Gastroesophageal sphincter (tissue), 4 donors: ENCODE measurements at regions not wholly inside any gene's neighbourhood (a gene's known extent, or its start where the extent isn't known, plus 50 kb on each side); places are given as distances from the start of the nearest gene placed in this dataset.
A peak's percentile ranks its signal among the peaks of the same experiment; 100 is the strongest.
"Not testable (repeated sequence)": the region's sequence is repeated elsewhere in the genome, so short reads cannot be mapped to it uniquely, and the experiment has no call there.

Experiments
- ATAC-seq: fragments of 150-250 bp; one replicate; pipeline ENCODE4 v1.9.1; 2016; ENCODE audit warnings: mild to moderate bottlenecking, moderate library complexity
- H3K27ac ChIP-seq, 4 donors: fragments of 200-600 bp; sonication (generic) in 3 of 4; 1 replicate in 3 of 4; 2 replicates in 1 of 4; pipeline ENCODE4 v1.5.1; 2016 to 2019
- H3K27me3 ChIP-seq: fragments of 200-600 bp; sonication (generic); one replicate; pipeline ENCODE4 v1.5.1; 2019
- H3K36me3 ChIP-seq, 2 donors: fragments of 200-600 bp; sonication (generic); one replicate each; pipeline ENCODE4 v1.5.1; 2019; ENCODE audit warnings: control low read depth in 1 of 2
- H3K4me1 ChIP-seq, 3 donors: fragments of 200-600 bp; sonication (generic); 1 replicate in 2 of 3; 2 replicates in 1 of 3; pipeline ENCODE4 v1.5.1; 2016 to 2019; ENCODE audit warnings: control low read depth in 2 of 3
- H3K4me3 ChIP-seq, 2 donors: fragments of 200-600 bp; sonication (generic); one replicate each; pipeline ENCODE4 v1.5.1; 2019; ENCODE audit warnings: mild to moderate bottlenecking in 1 of 2, moderate library complexity in 1 of 2
- H3K9me3 ChIP-seq, 3 donors: fragments of 200-600 bp; sonication (generic); one replicate each; pipeline ENCODE4 v1.5.1; 2017 to 2019; ENCODE audit warnings: control low read depth in 2 of 3
- CTCF ChIP-seq, 4 experiments: fragments of 200-600 bp in 2 of 4; fragments of 450-650 bp in 2 of 4; sonication (generic) in 1 of 4; IDR thresholded peaks; one replicate each; pipeline ENCODE4 v1.5.1; 2017 to 2019; ENCODE audit warnings: antibody characterized with exemption in 4 of 4, mild to moderate bottlenecking in 2 of 4, moderate library complexity in 2 of 4
- EP300 ChIP-seq: sonication (generic); formaldehyde crosslinking; IDR thresholded peaks from one replicate; pipeline ENCODE4 v1.6.1; 2017; ENCODE audit warnings: antibody characterized with exemption, mild to moderate bottlenecking
- POLR2A ChIP-seq, 2 donors: fragments of 450-650 bp; IDR thresholded peaks; one replicate each; pipeline ENCODE4 v1.6.1; 2017; ENCODE audit warnings: antibody characterized with exemption in 2 of 2, mild to moderate bottlenecking in 2 of 2, moderate library complexity in 1 of 2
- POLR2AphosphoS5 ChIP-seq: sonication (generic); formaldehyde crosslinking; IDR thresholded peaks from one replicate; pipeline ENCODE4 v1.6.1; 2017; ENCODE audit warnings: antibody characterized with exemption
- WGBS, 2 donors: methylation state at CpG; one replicate each; pipeline ENCODE4 v1.1.5; 2018; ENCODE audit warnings: low coverage in 1 of 2; 5-methylcytosine and 5-hydroxymethylcytosine counted together

DNA sequence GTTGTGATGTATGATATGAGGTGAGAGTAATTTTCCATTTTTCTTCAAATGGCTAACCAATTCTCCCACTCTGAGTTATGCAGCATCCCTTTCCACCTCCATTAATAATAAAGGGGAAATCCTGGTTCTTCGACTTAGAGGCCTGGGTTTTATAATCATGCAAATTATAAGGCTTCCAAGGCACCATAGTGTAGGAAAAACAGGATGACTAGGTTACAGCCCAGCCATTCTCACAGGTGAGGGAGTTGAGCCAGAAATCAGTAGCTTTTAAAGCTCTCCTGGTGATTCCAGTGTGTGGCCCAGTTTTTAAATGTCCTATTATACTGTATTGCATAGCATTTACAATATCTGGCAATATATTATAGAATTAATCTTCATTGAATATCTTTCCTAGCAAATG lies 203.1 kb downstream of the ARHGEF9 start:
- Histone ChIP-seq H3K9me3 (no peaks in the 10 kb centered on the region), H3K36me3 (no peaks in the 10 kb centered on the region), H3K27ac (no peak overlapping the region), H3K4me1 (no peaks in the 10 kb centered on the region), H3K27me3 (no peaks in the 10 kb centered on the region), H3K4me3 (no peak overlapping the region)
- ATAC-seq = no peak
- no peak for TF ChIP-seq POLR2A (IDR thresholded peaks at IDR 0.05)
- TF ChIP-seq POLR2AphosphoS5 = no peak
- TF ChIP-seq EP300 = no peak
- TF ChIP-seq CTCF (IDR thresholded peaks at IDR 0.05) = no peak
- 56% methylated on average over 1 of the region's 1 CpG; no CpG with 5 or more reads in 1 of the 2 donors for WGBS, 2 donors

DNA sequence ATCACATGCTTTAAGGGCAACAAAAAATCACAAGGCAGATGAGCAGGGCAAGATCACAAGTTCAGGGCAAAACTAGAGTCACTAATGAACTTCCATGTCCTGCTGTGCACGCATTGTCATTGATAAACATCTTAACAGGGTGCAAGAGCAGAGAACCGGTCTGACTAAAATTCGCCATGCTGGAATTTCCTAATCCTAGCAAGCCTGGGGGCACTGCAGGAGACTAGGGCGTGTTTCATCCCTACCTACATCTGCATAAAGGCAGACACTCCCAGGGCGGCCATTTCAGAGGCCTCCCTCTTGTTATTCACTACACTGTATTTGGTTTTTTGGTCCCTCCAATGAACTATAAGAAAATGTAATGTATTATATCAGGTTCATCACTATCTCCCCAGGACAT lies 203.6 kb downstream of the ARHGEF9 start:
- no peak for ATAC-seq
- Histone ChIP-seq H3K4me3 (no peak overlapping the region), H3K4me1 (no peaks in the 10 kb centered on the region), H3K27me3 (no peaks in the 10 kb centered on the region), H3K9me3 (no peaks in the 10 kb centered on the region), H3K27ac (no peak overlapping the region), H3K36me3 (no peaks in the 10 kb centered on the region)
- no peak for TF ChIP-seq EP300
- no peak for TF ChIP-seq POLR2AphosphoS5
- no peak for TF ChIP-seq POLR2A (IDR thresholded peaks at IDR 0.05)
- TF ChIP-seq CTCF (IDR thresholded peaks at IDR 0.05) = no peak
- 44 to 86% methylated on average over 1 to 5 of the region's 5 CpGs for WGBS, 2 donors

- WGBS, 2 donors = 57 to 60% methylated on average over 1 of the region's 1 CpG
- Histone ChIP-seq H3K36me3 (no peaks in the 10 kb centered on the region), H3K9me3 (no peaks in the 10 kb centered on the region), H3K27ac (no peak overlapping the region), H3K4me3 (no peak overlapping the region), H3K27me3 (no peaks in the 10 kb centered on the region), H3K4me1 (no peaks in the 10 kb centered on the region)
- ATAC-seq = no peak
- no peak for TF ChIP-seq EP300
- no peak for TF ChIP-seq POLR2A (IDR thresholded peaks at IDR 0.05)
- TF ChIP-seq POLR2AphosphoS5 = no peak
- TF ChIP-seq CTCF (IDR thresholded peaks at IDR 0.05) = no peak
These were observed 208.5 kb downstream of the ARHGEF9 start for GRCh38 chrX:63576533-63576932.

- H3K27me3 ChIP-seq, H3K36me3 ChIP-seq, H3K4me1 ChIP-seq, H3K9me3 ChIP-seq, ATAC-seq, H3K4me3 ChIP-seq, H3K27ac ChIP-seq: not testable (repeated sequence)
- WGBS, 2 donors = 79 to 100% methylated on average over 1 to 2 of the region's 3 CpGs
These were observed 209.3 kb downstream of the ARHGEF9 start for GRCh38 chrX:63575700-63576099.

GRCh38 chrX:63566856-63567255 lies 215.7 kb upstream of the SPIN4 start:
- Histone ChIP-seq H3K27me3 (no peaks in the 10 kb centered on the region), H3K4me3 (no peak overlapping the region), H3K9me3 (no peaks in the 10 kb centered on the region), H3K4me1 (peaks cover 0 to 3% (median 0%) of the 10 kb centered on the region in 3 donors), H3K27ac (no peak overlapping the region), H3K36me3 (no peaks in the 10 kb centered on the region)
- no peak for ATAC-seq
- no peak for TF ChIP-seq POLR2AphosphoS5
- TF ChIP-seq EP300 = no peak
- no peak for TF ChIP-seq CTCF (IDR thresholded peaks at IDR 0.05)
- no peak for TF ChIP-seq POLR2A (IDR thresholded peaks at IDR 0.05)

DNA sequence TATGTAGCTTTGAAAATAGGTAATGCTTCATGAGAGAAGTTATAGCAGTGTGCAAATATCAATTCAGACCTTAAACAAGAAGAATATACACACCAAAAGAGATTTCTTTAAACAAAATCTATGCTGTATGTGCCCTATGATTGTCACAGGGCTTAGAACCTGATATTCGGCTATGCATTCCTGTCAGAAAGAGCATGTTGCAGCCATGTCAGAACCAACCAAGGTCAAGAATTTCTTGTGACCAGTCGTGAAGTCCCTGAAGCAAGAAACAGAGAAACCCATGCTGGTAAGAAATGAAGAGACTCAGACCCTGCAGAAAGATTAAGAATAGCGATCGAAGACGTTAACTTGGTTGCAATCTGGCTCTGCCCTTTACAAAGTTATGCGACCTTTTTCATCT lies 210.3 kb upstream of the SPIN4 start:
- Histone ChIP-seq H3K27ac (peak overlapping the region in 2 of 4 donors; percentile 79 to 87), H3K4me1 (peaks cover 0 to 10% (median 0%) of the 10 kb centered on the region in 3 donors), H3K36me3 (no peaks in the 10 kb centered on the region), H3K9me3 (no peaks in the 10 kb centered on the region), H3K27me3 (no peaks in the 10 kb centered on the region), H3K4me3 (peak overlapping the region; percentile 64 to 96)
- no peak for ATAC-seq
- 5 to 30% methylated on average over 5 to 6 of the region's 6 CpGs for WGBS, 2 donors
- TF ChIP-seq POLR2AphosphoS5 (no peak), CTCF (IDR thresholded peaks at IDR 0.05) (no peak), POLR2A (IDR thresholded peaks at IDR 0.05) (no peak), EP300 (no peak)
